A673 (cell line): ENCODE measurements at regions not wholly inside any gene's neighbourhood (a gene's known extent, or its start where the extent isn't known, plus 50 kb on each side); places are given as distances from the start of the nearest gene placed in this dataset.

Experiments used
- EZH2 ChIP-seq: fragments of 200-600 bp; sonication (generic); IDR thresholded peaks from 2 replicates; pipeline ENCODE4 v1.6.1; 2017; ENCODE audit warnings: borderline replicate concordance, low read depth, mild to moderate bottlenecking, mixed read lengths, antibody characterized with exemption, low read length; ENCODE audit not compliant: poor library complexity, severe bottlenecking
- TF ChIP-seq, protein P1 (sequence below): fragments of 300-800, 200-600 bp; sonication (generic); conservative IDR thresholded peaks from 2 replicates; pipeline ENCODE4 v1.5.1; 2017; ENCODE audit warnings: low read depth, mild to moderate bottlenecking, antibody characterized with exemption, low read length, moderate library complexity, mixed read lengths

DNA sequence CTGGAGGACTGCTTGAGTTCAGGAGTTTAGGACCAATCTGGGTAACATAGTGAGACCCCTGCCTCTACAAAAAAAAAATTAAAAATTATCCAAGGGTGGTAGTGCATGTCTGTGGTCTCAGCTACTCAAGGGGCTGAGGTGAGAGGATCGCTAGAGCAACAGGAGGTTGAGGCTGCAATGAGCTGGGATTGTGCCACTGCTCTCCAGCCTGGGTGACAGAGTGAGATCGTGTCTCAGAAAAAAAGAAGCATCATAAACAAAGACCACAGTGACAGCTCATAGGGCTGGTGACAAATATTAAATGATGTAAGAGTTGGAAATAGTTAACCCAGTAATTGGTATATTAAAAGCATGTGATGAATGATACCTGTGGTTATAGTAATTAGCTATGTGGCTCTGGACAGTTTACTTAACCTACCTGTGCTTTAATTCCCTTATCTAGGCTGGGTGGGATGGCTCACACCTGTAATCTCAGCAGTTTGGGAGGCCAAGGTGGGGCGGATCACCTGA is 68.0 kb downstream of the GSC start:
- no peak for TF ChIP-seq EZH2
- TF ChIP-seq, protein P1, sequence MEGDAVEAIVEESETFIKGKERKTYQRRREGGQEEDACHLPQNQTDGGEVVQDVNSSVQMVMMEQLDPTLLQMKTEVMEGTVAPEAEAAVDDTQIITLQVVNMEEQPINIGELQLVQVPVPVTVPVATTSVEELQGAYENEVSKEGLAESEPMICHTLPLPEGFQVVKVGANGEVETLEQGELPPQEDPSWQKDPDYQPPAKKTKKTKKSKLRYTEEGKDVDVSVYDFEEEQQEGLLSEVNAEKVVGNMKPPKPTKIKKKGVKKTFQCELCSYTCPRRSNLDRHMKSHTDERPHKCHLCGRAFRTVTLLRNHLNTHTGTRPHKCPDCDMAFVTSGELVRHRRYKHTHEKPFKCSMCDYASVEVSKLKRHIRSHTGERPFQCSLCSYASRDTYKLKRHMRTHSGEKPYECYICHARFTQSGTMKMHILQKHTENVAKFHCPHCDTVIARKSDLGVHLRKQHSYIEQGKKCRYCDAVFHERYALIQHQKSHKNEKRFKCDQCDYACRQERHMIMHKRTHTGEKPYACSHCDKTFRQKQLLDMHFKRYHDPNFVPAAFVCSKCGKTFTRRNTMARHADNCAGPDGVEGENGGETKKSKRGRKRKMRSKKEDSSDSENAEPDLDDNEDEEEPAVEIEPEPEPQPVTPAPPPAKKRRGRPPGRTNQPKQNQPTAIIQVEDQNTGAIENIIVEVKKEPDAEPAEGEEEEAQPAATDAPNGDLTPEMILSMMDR: no peak
